H1 (cell line): ENCODE measurements at regions not wholly inside any gene's neighbourhood (a gene's known extent, or its start where the extent isn't known, plus 50 kb on each side); places are given as distances from the start of the nearest gene placed in this dataset.

Experiments used
- CHD7 ChIP-seq: fragments of 300-600 bp; sonication (generic); IDR thresholded peaks from 2 replicates; pipeline ENCODE4 v1.7.1; 2012; ENCODE audit warnings: low read length, moderate library complexity, mild to moderate bottlenecking, inconsistent platforms; ENCODE audit not compliant: insufficient replicate concordance

DNA sequence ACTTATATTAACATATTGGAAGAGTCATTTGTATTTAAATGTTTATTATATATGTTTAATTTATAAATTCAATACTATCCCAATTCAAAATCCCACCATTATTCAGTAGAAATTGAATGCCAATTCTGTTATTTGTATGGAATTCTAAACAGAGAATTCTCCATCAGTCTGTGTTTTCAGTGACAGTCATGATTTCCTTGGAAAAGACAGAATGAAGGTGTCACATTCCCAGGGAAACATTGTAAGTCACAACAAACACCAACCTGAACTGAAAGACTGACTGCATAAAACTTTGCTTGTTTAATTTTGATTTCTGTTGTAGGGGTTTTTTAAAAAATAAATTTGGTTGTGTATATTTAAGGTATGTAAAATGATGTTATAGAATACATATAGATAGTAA, 769.8 kb upstream of the BCHE start (continued):
- no peak for TF ChIP-seq CHD7
